Suprapubic skin (tissue), 3 donors: ENCODE measurements at regions not wholly inside any gene's neighbourhood (a gene's known extent, or its start where the extent isn't known, plus 50 kb on each side); places are given as distances from the start of the nearest gene placed in this dataset.

Experiments
- CTCF ChIP-seq, 2 donors: fragments of 200-600 bp in 1 of 2; fragments of 450-650 bp in 1 of 2; sonication (generic) in 1 of 2; IDR thresholded peaks; one replicate each; pipeline ENCODE4 v1.5.1; 2016 to 2019; ENCODE audit warnings: antibody characterized with exemption in 2 of 2, mild to moderate bottlenecking in 1 of 2, moderate library complexity in 1 of 2
- EP300 ChIP-seq: sonication (generic); formaldehyde crosslinking; IDR thresholded peaks from one replicate; pipeline ENCODE4 v1.6.1; 2017; ENCODE audit warnings: antibody characterized with exemption
- POLR2A ChIP-seq, 2 donors: fragments of 450-650 bp; IDR thresholded peaks; one replicate each; pipeline ENCODE4 v1.6.1; 2017; ENCODE audit warnings: antibody characterized with exemption in 2 of 2, mild to moderate bottlenecking in 2 of 2, moderate library complexity in 2 of 2

GRCh38 chr20:47444584-47444983 lies 57.1 kb upstream of the NCOA3 start:
- TF ChIP-seq CTCF (IDR thresholded peaks at IDR 0.05) (no peak), POLR2A (IDR thresholded peaks at IDR 0.05) (no peak), EP300 (no peak)
